ENCODE measurements at regions not wholly inside any gene's neighbourhood (a gene's known extent, or its start where the extent isn't known, plus 50 kb on each side); places are given as distances from the start of the nearest gene placed in this dataset.

DNA sequence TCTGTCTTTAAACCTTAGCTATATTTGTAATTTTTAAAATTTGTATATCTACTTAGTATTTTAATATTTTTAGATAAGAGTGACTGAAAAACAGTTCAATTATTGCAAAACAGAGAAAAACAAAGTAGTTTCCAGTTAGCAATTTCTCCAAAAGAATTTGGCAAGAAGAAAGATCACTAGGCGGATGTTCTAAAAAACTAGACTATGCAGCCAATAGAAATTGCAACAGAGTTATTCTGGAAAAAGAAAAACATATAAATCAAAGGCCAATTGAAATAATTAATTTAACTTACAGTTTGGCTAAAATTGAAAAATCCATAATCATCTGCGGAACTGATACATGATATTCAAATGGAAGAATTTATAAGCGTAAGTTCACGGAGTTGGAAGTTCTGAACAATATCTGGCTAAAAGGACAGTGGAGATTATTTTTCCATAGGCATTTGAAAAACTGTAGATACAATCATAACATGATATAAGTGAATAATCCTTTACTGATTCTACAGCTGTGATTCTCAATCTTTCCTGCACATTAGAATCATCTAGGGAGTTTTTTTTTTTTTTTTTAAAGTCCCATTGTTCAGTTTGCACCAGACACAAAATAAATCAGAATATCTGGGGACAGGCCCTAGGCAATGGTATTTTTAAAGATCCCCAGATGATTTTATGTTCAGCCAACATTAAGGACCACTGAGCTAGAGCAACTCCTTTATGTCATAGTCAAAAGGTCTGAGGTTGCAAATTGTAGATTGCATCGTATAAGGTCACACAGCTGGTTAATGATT is 605.1 kb upstream of the DAB2 start:
- no peak for FAIRE-seq

DNA sequence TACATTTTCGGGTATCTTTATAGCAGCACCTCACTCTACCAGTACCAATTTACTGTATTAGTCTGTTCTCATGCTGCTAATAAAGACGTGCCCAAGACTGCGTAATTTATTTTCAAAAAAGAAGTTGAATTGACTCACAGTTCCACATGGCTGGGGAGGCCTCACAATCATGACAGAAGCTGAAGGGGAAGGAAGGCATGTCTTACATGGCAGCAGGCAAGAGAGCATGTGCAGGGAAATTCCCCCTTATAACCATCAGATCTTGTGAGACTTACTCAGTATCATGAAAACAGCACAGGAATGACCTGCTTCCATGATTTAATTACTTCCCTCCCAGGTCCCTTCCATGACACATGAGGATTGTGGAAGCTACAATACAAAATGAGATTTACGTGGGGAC is 602.6 kb upstream of the DAB2 start:
- FAIRE-seq = no peak

GRCh38 chr5:40025586-40025985 is 600.8 kb upstream of the DAB2 start:
- FAIRE-seq = no peak

DNA sequence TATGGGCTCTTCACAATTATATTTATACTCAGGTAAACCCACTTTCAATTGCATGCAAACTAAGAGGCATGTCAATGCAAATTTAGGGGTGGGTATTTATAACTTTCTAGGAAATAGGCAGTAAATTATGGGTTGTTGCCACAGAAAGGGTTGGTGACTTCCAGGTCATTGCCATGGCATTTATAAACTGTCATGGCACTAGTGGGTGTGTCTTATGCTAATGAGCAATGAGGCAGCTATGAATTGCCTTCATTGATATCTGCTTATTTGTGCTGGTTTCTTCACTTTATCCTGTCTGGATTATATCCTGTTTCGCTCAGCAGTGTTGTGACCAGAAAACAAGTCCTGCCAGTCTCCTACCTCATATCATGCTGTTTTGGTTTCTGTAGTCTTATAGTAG is 597.3 kb upstream of the DAB2 start:
- no peak for FAIRE-seq

DNA sequence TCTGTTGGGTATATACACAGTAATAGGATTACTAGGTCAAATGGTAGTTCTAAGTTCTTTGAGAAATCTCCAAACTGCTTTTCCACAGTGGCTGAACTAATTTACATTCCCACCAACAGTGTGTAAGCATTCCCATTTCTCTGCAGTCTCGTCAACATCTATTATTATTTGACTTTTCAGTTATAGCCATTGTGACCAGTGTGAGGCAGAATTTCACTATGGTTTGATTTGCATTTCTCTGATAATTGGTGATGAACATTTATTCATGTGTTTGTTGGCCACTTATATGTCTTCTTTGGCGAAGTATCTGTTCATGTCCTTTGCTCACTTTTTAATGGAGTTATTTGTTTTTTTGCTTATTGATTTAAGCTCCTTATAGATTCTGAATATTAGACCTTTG is 596.2 kb upstream of the DAB2 start:
- no peak for FAIRE-seq

DNA sequence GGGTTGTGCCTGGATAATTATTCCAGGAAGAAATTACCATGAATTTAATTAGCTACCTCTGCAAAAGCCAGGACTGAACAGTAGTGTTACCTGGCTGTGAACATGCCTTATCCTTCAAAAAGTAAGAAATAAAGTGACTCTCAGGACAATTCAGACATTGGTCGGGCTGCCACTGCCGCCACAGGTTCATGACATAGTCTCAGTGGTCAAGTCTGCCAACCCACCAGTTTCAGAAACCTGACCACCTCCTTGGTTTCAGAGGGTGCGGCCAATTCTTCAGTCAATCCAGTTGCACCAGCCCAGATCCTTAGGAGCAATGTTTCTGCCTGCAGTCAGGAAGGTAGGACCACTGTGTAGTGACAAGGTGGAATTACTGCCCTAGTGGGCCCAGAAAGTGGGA is 593.1 kb upstream of the DAB2 start:
- FAIRE-seq = no peak

DNA sequence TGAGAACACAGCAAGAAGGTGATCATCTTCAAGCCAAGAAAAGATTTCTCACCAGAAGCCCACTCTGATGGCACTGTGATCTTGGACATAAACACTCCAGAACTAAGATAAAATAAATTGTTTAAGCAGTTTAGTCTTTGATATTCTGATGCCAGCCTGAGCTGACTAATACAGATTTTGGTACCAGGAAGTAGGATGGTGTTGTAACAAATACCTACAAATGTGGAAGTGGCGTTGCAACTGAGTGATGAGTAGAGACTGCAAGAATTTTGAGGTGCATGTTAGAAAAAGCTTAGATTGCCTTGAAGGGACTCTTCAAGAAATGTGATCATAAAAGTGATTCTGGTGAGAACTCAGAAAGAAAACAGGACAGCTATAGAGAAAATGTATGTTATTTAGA is 592.4 kb upstream of the DAB2 start:
- FAIRE-seq = no peak

DNA sequence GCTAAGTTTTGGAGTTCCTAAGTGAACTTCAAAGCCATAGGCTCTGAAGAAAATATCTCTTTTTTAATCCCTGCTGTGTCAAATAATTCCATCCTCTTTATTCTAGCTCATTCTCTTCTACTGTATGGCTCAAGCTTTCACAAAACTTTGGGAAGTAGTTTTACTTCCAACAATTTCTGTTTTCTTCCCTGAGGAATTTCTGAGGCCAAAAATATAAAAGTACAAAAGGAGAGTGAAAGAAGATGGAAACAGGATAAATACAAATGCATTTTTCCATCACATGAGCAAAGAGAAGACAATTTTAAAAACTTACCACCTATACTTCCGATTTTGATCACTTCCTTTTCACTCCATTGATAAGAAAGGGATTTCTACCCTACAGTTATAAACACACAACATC is 585.7 kb upstream of the DAB2 start:
- no peak for FAIRE-seq

GRCh38 chr5:40006260-40006659 is 581.5 kb upstream of the DAB2 start:
- no peak for FAIRE-seq

GRCh38 chr5:40001796-40002195 is 577.0 kb upstream of the DAB2 start:
- FAIRE-seq = no peak

GRCh38 chr5:39998518-39998917 is 573.7 kb upstream of the DAB2 start:
- FAIRE-seq = no peak

DNA sequence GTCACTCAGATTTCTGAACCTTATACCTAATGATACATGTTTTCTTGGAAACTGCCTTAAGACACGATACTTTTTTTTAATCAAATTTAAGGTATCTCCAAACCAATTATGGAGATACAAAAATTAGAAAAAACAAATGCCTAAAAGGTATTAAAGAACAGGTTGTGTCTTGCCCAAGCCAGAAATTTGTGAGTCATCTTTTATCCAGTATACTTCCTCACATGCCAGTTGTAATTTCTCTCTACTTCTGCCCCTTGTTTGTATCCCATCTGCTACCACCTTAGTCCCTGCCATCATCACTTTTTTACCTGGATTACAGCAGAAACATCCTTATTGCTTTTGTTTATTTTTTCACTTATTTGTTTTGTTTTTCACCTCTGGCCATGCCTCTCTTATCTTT is 571.2 kb upstream of the DAB2 start:
- no peak for FAIRE-seq

- FAIRE-seq = no peak
Observed at GRCh38 chr5:39992617-39993202, 567.9 kb upstream of the DAB2 start.

DNA sequence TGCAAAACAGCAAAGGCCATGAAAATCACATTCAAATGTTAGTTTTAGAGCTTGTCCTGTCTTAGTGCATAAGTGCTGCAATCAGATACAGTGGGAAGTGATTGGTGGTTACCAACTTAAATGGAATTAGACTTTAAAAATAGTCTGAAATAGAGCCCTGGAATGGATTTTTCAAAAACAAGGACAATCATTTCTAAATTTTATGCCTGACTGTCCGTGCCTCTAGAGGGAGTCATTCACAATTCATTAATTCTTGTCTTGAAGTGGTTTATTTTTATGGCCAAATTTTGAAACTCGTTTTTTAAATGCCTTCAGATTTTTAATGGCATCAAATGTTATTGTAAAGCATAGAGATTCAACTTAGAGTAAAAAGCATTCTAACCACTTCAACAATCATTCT is 561.8 kb upstream of the DAB2 start:
- no peak for FAIRE-seq

- no peak for FAIRE-seq
Observed at GRCh38 chr5:39980056-39980455, 555.3 kb upstream of the DAB2 start.

DNA sequence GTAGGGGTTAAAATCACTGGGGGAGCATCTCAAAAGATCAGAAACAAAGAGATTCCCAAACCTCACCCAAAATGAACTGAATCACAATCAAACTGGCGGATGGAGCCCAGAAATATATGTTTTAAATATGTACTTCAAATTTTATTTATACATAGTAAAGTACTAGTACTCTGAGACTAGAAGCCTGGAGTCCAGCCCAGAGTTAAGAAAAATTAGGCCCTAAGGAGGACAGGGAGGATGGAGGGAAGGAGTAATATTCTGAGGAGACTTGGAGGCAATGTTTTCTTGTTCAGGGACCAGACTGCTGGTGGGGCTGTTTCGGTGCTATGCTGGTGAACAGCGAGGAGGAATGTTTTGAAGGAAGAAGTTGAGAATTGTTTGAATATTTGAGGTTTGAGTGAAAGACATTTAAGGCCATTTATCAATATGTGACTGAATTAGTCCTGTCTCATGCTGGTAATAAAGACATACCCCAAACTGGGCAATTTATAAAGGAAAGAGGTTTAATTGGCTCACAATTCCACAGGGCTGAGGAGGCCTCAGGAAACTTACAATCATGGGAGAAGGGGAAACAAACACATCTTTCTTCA is 552.4 kb upstream of the DAB2 start:
- no peak for FAIRE-seq

GRCh38 chr5:39970117-39970798 is 545.5 kb upstream of the DAB2 start:
- FAIRE-seq = no peak

- FAIRE-seq = no peak
Observed at GRCh38 chr5:39968381-39968780, 543.6 kb upstream of the DAB2 start.

- no peak for FAIRE-seq
Observed at GRCh38 chr5:39955156-39955555, 530.4 kb upstream of the DAB2 start.

- FAIRE-seq = no peak
Observed at GRCh38 chr5:39951070-39951469, 526.3 kb upstream of the DAB2 start.

- peak; percentile 95 for FAIRE-seq
Observed at GRCh38 chr5:39948867-39949468, 524.2 kb upstream of the DAB2 start.

GRCh38 chr5:39948341-39948740 is 523.6 kb upstream of the DAB2 start:
- no peak for FAIRE-seq

GRCh38 chr5:39947657-39948056 is 522.9 kb upstream of the DAB2 start:
- FAIRE-seq = no peak

Data from islet of Langerhans (tissue), 1 donor.